Activated CD4-positive, alpha-beta T cell treated with anti-CD3 and anti-CD28 coated beads for 36 hours (primary cell): ENCODE measurements at regions not wholly inside any gene's neighbourhood (a gene's known extent, or its start where the extent isn't known, plus 50 kb on each side); places are given as distances from the start of the nearest gene placed in this dataset.
"Not testable (repeated sequence)": the region's sequence is repeated elsewhere in the genome, so short reads cannot be mapped to it uniquely, and the experiment has no call there.

Source experiments
- ATAC-seq: fragments of 200-7000 bp; cut with Tn5 transposase; one replicate; pipeline ENCODE4 v1.10.0; 2021; ENCODE audit warnings: mild to moderate bottlenecking, moderate library complexity
- CTCF ChIA-PET: fragments of 350-600 bp; sonication (Branson Sonifier 250); formaldehyde crosslinking; loops from one replicate; lab custom pipeline; 2021; ENCODE audit warnings: antibody characterized with exemption; lab: Charles Lee
- POLR2A ChIA-PET: fragments of 350-600 bp; sonication (Branson Sonifier 250); formaldehyde crosslinking; loops from one replicate; lab custom pipeline; 2021; ENCODE audit warnings: antibody characterized with exemption, inconsistent platforms; lab: Charles Lee
- DNase-seq: peaks from one replicate; pipeline ENCODE4 v3.0.0-alpha.2; 2020
- H3K27ac Mint-ChIP-seq: one replicate; pipeline ENCODE4 v1.8.0; 2021; ENCODE audit warnings: mixed read lengths
- H3K27me3 Mint-ChIP-seq: one replicate; pipeline ENCODE4 v1.8.0; 2021; ENCODE audit warnings: mixed read lengths
- H3K36me3 Mint-ChIP-seq: one replicate; pipeline ENCODE4 v1.8.0; 2021; ENCODE audit warnings: low read depth, mixed read lengths
- H3K4me1 Mint-ChIP-seq: one replicate; pipeline ENCODE4 v1.8.0; 2021; ENCODE audit warnings: mixed read lengths
- H3K4me3 Mint-ChIP-seq: one replicate; pipeline ENCODE4 v1.8.0; 2021; ENCODE audit warnings: mild to moderate bottlenecking, moderate library complexity, mixed read lengths
- H3K9me3 Mint-ChIP-seq: one replicate; pipeline ENCODE4 v1.8.0; 2021; ENCODE audit warnings: low read depth, mixed read lengths
- intact Hi-C, 2 experiments: fragments of 100-400 bp; cut with DNase I in 1 of 2; cut with micrococcal nuclease in 1 of 2; formaldehyde crosslinking; loops; one replicate each; pipeline versions ENCODE4 v1.14.2 to v1.15.1; 2022 to 2024; cut with DNase I, micrococcal nuclease

- ChIA-PET POLR2A (no interaction called here), CTCF (no interaction called here)
- intact Hi-C loops: no loop called here
- no peaks in the 10 kb centered on the region for H3K9me3 Mint-ChIP-seq
- DNase-seq (no peak), ATAC-seq (no peak)
- no peak overlapping the region for H3K4me3 Mint-ChIP-seq
- no peak overlapping the region for H3K27ac Mint-ChIP-seq
- H3K27me3 Mint-ChIP-seq: peaks cover 9% of the 10 kb centered on the region
- H3K36me3 Mint-ChIP-seq: no peaks in the 10 kb centered on the region
- H3K4me1 Mint-ChIP-seq: peaks cover 2% of the 10 kb centered on the region
Measured at GRCh38 chr2:167843657-167844056, 403.7 kb downstream of the STK39 start.

- ATAC-seq (no peak), DNase-seq (no peak)
- Mint-ChIP-seq H3K27ac (no peak overlapping the region), H3K9me3 (no peaks in the 10 kb centered on the region), H3K4me1 (peaks cover 2% of the 10 kb centered on the region), H3K4me3 (no peak overlapping the region), H3K36me3 (no peaks in the 10 kb centered on the region), H3K27me3 (peaks cover 9% of the 10 kb centered on the region)
- ChIA-PET POLR2A (no interaction called here), CTCF (no interaction called here)
- intact Hi-C loops: no loop called here
Measured at GRCh38 chr2:167843217-167843616, 404.2 kb downstream of the STK39 start.

- DNase-seq (no peak), ATAC-seq (no peak)
- ChIA-PET CTCF (no interaction called here), POLR2A (no interaction called here)
- H3K9me3 Mint-ChIP-seq: no peaks in the 10 kb centered on the region
- H3K27ac Mint-ChIP-seq: no peak overlapping the region
- intact Hi-C loops: no loop called here
- no peaks in the 10 kb centered on the region for H3K4me1 Mint-ChIP-seq
- H3K36me3 Mint-ChIP-seq: no peaks in the 10 kb centered on the region
- peaks cover 9% of the 10 kb centered on the region for H3K27me3 Mint-ChIP-seq
- no peak overlapping the region for H3K4me3 Mint-ChIP-seq
Measured at GRCh38 chr2:167842047-167842446, 405.3 kb downstream of the STK39 start.

- CTCF ChIA-PET: interaction anchor here (0.6 kb wide), 1 partner anchor 721 kb away, joined by 4 read pairs; no protein-coding TSS in a partner anchor
- H3K27ac Mint-ChIP-seq, H3K4me1 Mint-ChIP-seq, intact Hi-C loops, DNase-seq, POLR2A ChIA-PET, H3K9me3 Mint-ChIP-seq, H3K36me3 Mint-ChIP-seq, ATAC-seq, H3K27me3 Mint-ChIP-seq, H3K4me3 Mint-ChIP-seq: not testable (repeated sequence)
Measured at GRCh38 chr2:167835290-167835689, 412.1 kb downstream of the STK39 start.

GRCh38 chr2:167834707-167835106 lies 412.7 kb downstream of the STK39 start:
- no peaks in the 10 kb centered on the region for H3K4me1 Mint-ChIP-seq
- DNase-seq (no peak), ATAC-seq (no peak)
- H3K27ac Mint-ChIP-seq: no peak overlapping the region
- H3K27me3 Mint-ChIP-seq: peaks cover 5% of the 10 kb centered on the region
- intact Hi-C loops: no loop called here
- H3K9me3 Mint-ChIP-seq: no peaks in the 10 kb centered on the region
- CTCF ChIA-PET: interaction anchor here (0.6 kb wide), 1 partner anchor 721 kb away, joined by 4 read pairs; no protein-coding TSS in a partner anchor
- no peak overlapping the region for H3K4me3 Mint-ChIP-seq
- no peaks in the 10 kb centered on the region for H3K36me3 Mint-ChIP-seq
- POLR2A ChIA-PET: no interaction called here

- Mint-ChIP-seq H3K4me3 (no peak overlapping the region), H3K36me3 (no peaks in the 10 kb centered on the region), H3K9me3 (no peaks in the 10 kb centered on the region), H3K4me1 (no peaks in the 10 kb centered on the region), H3K27ac (no peak overlapping the region), H3K27me3 (peaks cover 8% of the 10 kb centered on the region)
- ChIA-PET POLR2A (no interaction called here), CTCF (no interaction called here)
- ATAC-seq (no peak), DNase-seq (no peak)
- intact Hi-C loops: no loop called here
Measured at GRCh38 chr2:167833294-167833693, 414.1 kb downstream of the STK39 start.

- peaks cover 8% of the 10 kb centered on the region for H3K27me3 Mint-ChIP-seq
- ChIA-PET POLR2A (no interaction called here), CTCF (no interaction called here)
- no peak overlapping the region for H3K27ac Mint-ChIP-seq
- DNase-seq (no peak), ATAC-seq (no peak)
- no peaks in the 10 kb centered on the region for H3K36me3 Mint-ChIP-seq
- intact Hi-C loops: no loop called here
- no peaks in the 10 kb centered on the region for H3K4me1 Mint-ChIP-seq
- H3K9me3 Mint-ChIP-seq: no peaks in the 10 kb centered on the region
- H3K4me3 Mint-ChIP-seq: no peak overlapping the region
Measured at GRCh38 chr2:167832868-167833287, 414.5 kb downstream of the STK39 start.

- H3K9me3 Mint-ChIP-seq: no peaks in the 10 kb centered on the region
- CTCF ChIA-PET: no interaction called here
- no peak overlapping the region for H3K4me3 Mint-ChIP-seq
- peaks cover 8% of the 10 kb centered on the region for H3K27me3 Mint-ChIP-seq
- no peak for DNase-seq
- H3K27ac Mint-ChIP-seq: no peak overlapping the region
- no peaks in the 10 kb centered on the region for H3K4me1 Mint-ChIP-seq
- POLR2A ChIA-PET: no interaction called here
- no peak for ATAC-seq
- no peaks in the 10 kb centered on the region for H3K36me3 Mint-ChIP-seq
- intact Hi-C loops: no loop called here
Measured at GRCh38 chr2:167827352-167828097, 419.9 kb downstream of the STK39 start.

GRCh38 chr2:167826906-167827305 lies 420.5 kb downstream of the STK39 start:
- Mint-ChIP-seq H3K36me3 (no peaks in the 10 kb centered on the region), H3K4me1 (no peaks in the 10 kb centered on the region), H3K4me3 (no peak overlapping the region), H3K9me3 (no peaks in the 10 kb centered on the region), H3K27me3 (peaks cover 8% of the 10 kb centered on the region), H3K27ac (no peak overlapping the region)
- POLR2A ChIA-PET: no interaction called here
- intact Hi-C loops: no loop called here
- ATAC-seq: no peak
- CTCF ChIA-PET: no interaction called here
- DNase-seq: no peak

GRCh38 chr2:167825664-167826063 lies 421.7 kb downstream of the STK39 start:
- no peak for DNase-seq
- CTCF ChIA-PET: no interaction called here
- Mint-ChIP-seq H3K27me3 (peaks cover 4% of the 10 kb centered on the region), H3K9me3 (no peaks in the 10 kb centered on the region), H3K4me3 (no peak overlapping the region), H3K4me1 (no peaks in the 10 kb centered on the region), H3K36me3 (no peaks in the 10 kb centered on the region), H3K27ac (no peak overlapping the region)
- intact Hi-C loops: no loop called here
- ATAC-seq: no peak
- POLR2A ChIA-PET: no interaction called here

- intact Hi-C loops: no loop called here
- Mint-ChIP-seq H3K36me3 (no peaks in the 10 kb centered on the region), H3K4me1 (no peaks in the 10 kb centered on the region), H3K27me3 (peaks cover 1% of the 10 kb centered on the region), H3K27ac (no peak overlapping the region), H3K4me3 (no peak overlapping the region), H3K9me3 (no peaks in the 10 kb centered on the region)
- ChIA-PET POLR2A (no interaction called here), CTCF (no interaction called here)
- no peak for DNase-seq
- ATAC-seq: no peak
Measured at GRCh38 chr2:167822690-167823465, 424.5 kb downstream of the STK39 start.

- Mint-ChIP-seq H3K4me3 (no peak overlapping the region), H3K27me3 (peaks cover 1% of the 10 kb centered on the region), H3K9me3 (no peaks in the 10 kb centered on the region), H3K4me1 (no peaks in the 10 kb centered on the region), H3K36me3 (no peaks in the 10 kb centered on the region), H3K27ac (no peak overlapping the region)
- intact Hi-C loops: no loop called here
- DNase-seq (no peak), ATAC-seq (no peak)
- ChIA-PET CTCF (no interaction called here), POLR2A (no interaction called here)
Measured at GRCh38 chr2:167820488-167820887, 426.9 kb downstream of the STK39 start.
